HG03558 (cell line): ENCODE measurements at regions not wholly inside any gene's neighbourhood (a gene's known extent, or its start where the extent isn't known, plus 50 kb on each side); places are given as distances from the start of the nearest gene placed in this dataset.
"Not testable (repeated sequence)": the region's sequence is repeated elsewhere in the genome, so short reads cannot be mapped to it uniquely, and the experiment has no call there.

Experiments
- ATAC-seq: cut with Tn5 transposase; IDR thresholded peaks from one replicate; pipeline ENCODE4 v1.9.1; 2021; ENCODE audit warnings: moderate number of reproducible peaks; ENCODE audit not compliant: unreplicated experiment; ENCODE audit errors: extremely low read depth

- no peak for ATAC-seq
Measured at GRCh38 chr3:177781686-177782161, 584.4 kb upstream of the TBL1XR1 start.

- ATAC-seq = no peak
Measured at GRCh38 chr3:177783338-177783737, 586.1 kb upstream of the TBL1XR1 start.

GRCh38 chr3:177783767-177784166 lies 586.5 kb upstream of the TBL1XR1 start:
- ATAC-seq = no peak

- ATAC-seq = peak; percentile 67
Measured at GRCh38 chr3:177787279-177788041, 590.2 kb upstream of the TBL1XR1 start.

- ATAC-seq = no peak
Measured at GRCh38 chr3:177789500-177789899, 592.2 kb upstream of the TBL1XR1 start.

- no peak for ATAC-seq
Measured at GRCh38 chr3:177792311-177793030, 595.2 kb upstream of the TBL1XR1 start.

GRCh38 chr3:177793451-177793850 lies 596.2 kb upstream of the TBL1XR1 start:
- no peak for ATAC-seq

- no peak for ATAC-seq
Measured at GRCh38 chr3:177795216-177795615, 597.9 kb upstream of the TBL1XR1 start.

- no peak for ATAC-seq
Measured at GRCh38 chr3:177795859-177796258, 598.6 kb upstream of the TBL1XR1 start.

GRCh38 chr3:177800147-177800546 lies 602.9 kb upstream of the TBL1XR1 start:
- not testable (repeated sequence) for ATAC-seq

- ATAC-seq = no peak
Measured at GRCh38 chr3:177800561-177800960, 603.3 kb upstream of the TBL1XR1 start.

- ATAC-seq = no peak
Measured at GRCh38 chr3:177802151-177802900, 605.0 kb upstream of the TBL1XR1 start.

GRCh38 chr3:177803500-177803899 lies 606.2 kb upstream of the TBL1XR1 start:
- ATAC-seq = no peak

GRCh38 chr3:177804032-177804431 lies 606.8 kb upstream of the TBL1XR1 start:
- no peak for ATAC-seq

GRCh38 chr3:177804646-177805045 lies 607.4 kb upstream of the TBL1XR1 start:
- ATAC-seq = no peak

GRCh38 chr3:177807150-177807875 lies 610.0 kb upstream of the TBL1XR1 start:
- ATAC-seq = no peak

- ATAC-seq = not testable (repeated sequence)
Measured at GRCh38 chr3:177808928-177809478, 611.7 kb upstream of the TBL1XR1 start.

- no peak for ATAC-seq
Measured at GRCh38 chr3:177810162-177810623, 612.9 kb upstream of the TBL1XR1 start.

- no peak for ATAC-seq
Measured at GRCh38 chr3:177811112-177811511, 613.8 kb upstream of the TBL1XR1 start.

GRCh38 chr3:177811835-177812234 lies 614.6 kb upstream of the TBL1XR1 start:
- ATAC-seq = no peak
